ENCODE measurements at regions not wholly inside any gene's neighbourhood (a gene's known extent, or its start where the extent isn't known, plus 50 kb on each side); places are given as distances from the start of the nearest gene placed in this dataset.

DNA sequence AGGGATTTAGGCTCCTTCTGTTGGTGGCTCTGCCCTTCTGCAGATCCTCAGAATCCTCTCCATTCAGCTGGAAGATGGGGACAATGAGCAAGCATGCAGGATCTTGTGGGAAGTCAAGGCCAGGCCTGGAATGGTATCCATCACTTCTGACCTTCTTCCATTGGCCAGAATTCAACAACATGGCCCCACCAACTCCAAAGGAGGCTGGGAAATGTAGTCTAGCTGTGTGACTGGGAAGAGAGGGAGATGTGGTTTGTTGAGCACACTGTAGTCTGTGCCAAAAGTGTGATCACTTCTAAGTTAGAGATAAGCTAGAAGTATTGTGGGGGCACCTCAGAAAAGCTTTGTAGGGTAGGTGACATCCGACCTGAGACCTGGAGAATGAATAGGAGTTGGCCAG lies 60.4 kb upstream of the WNT4 start:
- Histone ChIP-seq H3K27ac (no peak overlapping the region), H3K4me2 (no peak overlapping the region), H3K36me3 (ENCODE audit: insufficient read depth) (no peaks in the 10 kb centered on the region), H2AFZ (ENCODE audit: low read depth) (no peak overlapping the region), H3K27me3 (ENCODE audit: insufficient read depth, low read depth) (peaks cover 64% of the 10 kb centered on the region), H3K79me2 (ENCODE audit: insufficient read depth, low read depth) (no peaks in the 10 kb centered on the region), H3K9ac (no peak overlapping the region), H3K4me1 (ENCODE audit: low read depth, poor library complexity, severe bottlenecking) (no peaks in the 10 kb centered on the region), H4K20me1 (ENCODE audit: insufficient read depth) (no peaks in the 10 kb centered on the region), H3K4me3 (IDR thresholded peaks at IDR 0.05; ENCODE audit: insufficient read depth, low read depth, low read length) (no peak overlapping the region)
- TF ChIP-seq, protein P1, sequence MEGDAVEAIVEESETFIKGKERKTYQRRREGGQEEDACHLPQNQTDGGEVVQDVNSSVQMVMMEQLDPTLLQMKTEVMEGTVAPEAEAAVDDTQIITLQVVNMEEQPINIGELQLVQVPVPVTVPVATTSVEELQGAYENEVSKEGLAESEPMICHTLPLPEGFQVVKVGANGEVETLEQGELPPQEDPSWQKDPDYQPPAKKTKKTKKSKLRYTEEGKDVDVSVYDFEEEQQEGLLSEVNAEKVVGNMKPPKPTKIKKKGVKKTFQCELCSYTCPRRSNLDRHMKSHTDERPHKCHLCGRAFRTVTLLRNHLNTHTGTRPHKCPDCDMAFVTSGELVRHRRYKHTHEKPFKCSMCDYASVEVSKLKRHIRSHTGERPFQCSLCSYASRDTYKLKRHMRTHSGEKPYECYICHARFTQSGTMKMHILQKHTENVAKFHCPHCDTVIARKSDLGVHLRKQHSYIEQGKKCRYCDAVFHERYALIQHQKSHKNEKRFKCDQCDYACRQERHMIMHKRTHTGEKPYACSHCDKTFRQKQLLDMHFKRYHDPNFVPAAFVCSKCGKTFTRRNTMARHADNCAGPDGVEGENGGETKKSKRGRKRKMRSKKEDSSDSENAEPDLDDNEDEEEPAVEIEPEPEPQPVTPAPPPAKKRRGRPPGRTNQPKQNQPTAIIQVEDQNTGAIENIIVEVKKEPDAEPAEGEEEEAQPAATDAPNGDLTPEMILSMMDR (conservative IDR thresholded peaks at IDR 0.05; ENCODE audit: low read depth, low read length), result no peak

DNA sequence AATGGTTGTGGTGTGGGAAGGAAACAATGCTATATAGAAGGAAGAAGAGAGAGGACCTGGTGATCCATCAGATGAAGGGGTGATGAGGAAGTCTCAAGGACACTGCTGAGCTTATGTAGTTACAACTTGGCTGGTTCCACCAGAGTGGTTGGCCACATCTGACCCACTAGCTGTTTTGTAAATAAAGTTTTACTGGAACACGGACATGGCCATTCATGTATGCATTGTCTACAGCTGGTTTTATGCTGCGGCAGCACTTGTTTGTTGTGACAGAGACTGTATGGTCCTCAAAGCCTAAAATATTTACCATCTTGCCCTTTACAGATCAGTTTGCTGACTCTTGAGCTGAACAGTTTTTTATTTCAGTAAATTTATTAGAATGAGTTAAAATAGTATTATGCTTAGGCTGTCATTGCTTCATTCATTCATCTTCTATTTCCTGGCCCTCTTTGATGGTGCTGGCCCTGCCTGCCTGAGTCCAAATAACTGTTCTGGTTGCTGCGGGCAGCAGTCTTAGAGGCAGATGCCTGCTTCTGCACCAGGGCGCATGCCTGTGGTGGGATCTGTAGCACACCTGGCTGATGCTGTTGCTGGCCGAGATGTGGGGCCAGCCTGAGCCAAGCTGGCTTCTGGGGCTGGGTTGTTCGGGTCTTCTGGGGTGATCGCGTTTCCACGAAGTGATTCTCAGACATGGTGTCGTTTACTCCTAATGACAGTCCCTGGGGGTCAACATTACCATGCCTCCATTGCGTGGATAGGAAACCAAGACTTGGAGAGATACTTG lies 61.4 kb upstream of the WNT4 start:
- no peaks in the 10 kb centered on the region for H3K79me2 ChIP-seq (ENCODE audit: insufficient read depth, low read depth)
- H3K4me2 ChIP-seq, result no peak overlapping the region
- no peaks in the 10 kb centered on the region for H3K4me1 ChIP-seq (ENCODE audit: low read depth, poor library complexity, severe bottlenecking)
- H3K27ac ChIP-seq, result no peak overlapping the region
- H3K9ac ChIP-seq, result no peak overlapping the region
- TF ChIP-seq, protein P1 (conservative IDR thresholded peaks at IDR 0.05; ENCODE audit: low read depth, low read length), result no peak
- no peaks in the 10 kb centered on the region for H4K20me1 ChIP-seq (ENCODE audit: insufficient read depth)
- H2AFZ ChIP-seq (ENCODE audit: low read depth), result no peak overlapping the region
- peaks cover 65% of the 10 kb centered on the region for H3K27me3 ChIP-seq (ENCODE audit: insufficient read depth, low read depth)
- no peak overlapping the region for H3K4me3 ChIP-seq (IDR thresholded peaks at IDR 0.05; ENCODE audit: insufficient read depth, low read depth, low read length)
- H3K36me3 ChIP-seq (ENCODE audit: insufficient read depth), result no peaks in the 10 kb centered on the region

DNA sequence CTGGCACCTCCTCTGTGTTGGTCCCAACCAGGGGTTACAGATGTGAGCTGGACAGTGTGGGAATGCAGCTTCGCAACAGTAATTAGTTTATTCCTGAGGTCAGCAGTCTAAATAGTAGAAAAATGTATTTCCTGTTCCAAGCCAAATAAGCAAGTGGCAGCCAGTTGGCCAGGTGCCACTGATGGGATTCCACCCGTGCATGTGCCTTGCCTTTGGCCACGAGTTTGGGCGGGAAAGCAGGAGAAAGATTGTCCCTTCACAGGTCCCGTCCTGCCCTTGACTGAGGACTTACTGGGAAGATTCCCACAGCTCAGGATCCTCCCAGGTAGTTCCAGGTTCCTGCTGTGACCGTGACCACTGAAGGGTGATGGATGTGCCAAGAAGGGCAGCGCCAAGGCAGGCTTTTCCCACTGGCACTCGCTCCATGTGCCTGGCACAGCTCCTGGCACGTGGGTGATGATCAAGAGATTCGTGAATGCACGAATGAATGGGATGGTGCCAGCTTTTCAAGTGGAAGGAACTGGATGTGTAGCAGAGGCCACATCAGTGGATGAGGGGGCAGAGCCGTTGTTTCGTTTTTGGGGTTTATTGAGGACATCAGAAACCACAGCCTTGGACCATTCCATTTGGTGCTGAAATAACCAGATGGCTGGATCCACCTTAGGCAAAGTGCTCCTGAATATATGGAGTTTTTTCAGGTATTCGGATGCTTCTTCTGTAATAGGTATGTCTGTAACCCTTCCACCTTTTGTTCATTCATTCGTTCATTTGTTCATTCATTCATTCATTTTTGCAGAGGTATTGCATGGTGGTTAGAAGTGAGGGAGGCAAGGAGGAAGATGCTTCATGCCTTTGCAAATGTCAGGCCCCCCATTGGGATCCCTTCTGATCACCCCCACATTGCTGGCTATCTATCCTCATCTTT lies 62.4 kb upstream of the WNT4 start:
- Histone ChIP-seq H3K36me3 (ENCODE audit: insufficient read depth) (no peaks in the 10 kb centered on the region), H2AFZ (ENCODE audit: low read depth) (no peak overlapping the region), H3K4me1 (ENCODE audit: low read depth, poor library complexity, severe bottlenecking) (no peaks in the 10 kb centered on the region), H4K20me1 (ENCODE audit: insufficient read depth) (no peaks in the 10 kb centered on the region), H3K79me2 (ENCODE audit: insufficient read depth, low read depth) (no peaks in the 10 kb centered on the region), H3K4me2 (no peak overlapping the region), H3K27ac (no peak overlapping the region), H3K27me3 (ENCODE audit: insufficient read depth, low read depth) (peaks cover 65% of the 10 kb centered on the region), H3K4me3 (IDR thresholded peaks at IDR 0.05; ENCODE audit: insufficient read depth, low read depth, low read length) (no peak overlapping the region), H3K9ac (no peak overlapping the region)
- TF ChIP-seq, protein P1 (conservative IDR thresholded peaks at IDR 0.05; ENCODE audit: low read depth, low read length), result no peak

DNA sequence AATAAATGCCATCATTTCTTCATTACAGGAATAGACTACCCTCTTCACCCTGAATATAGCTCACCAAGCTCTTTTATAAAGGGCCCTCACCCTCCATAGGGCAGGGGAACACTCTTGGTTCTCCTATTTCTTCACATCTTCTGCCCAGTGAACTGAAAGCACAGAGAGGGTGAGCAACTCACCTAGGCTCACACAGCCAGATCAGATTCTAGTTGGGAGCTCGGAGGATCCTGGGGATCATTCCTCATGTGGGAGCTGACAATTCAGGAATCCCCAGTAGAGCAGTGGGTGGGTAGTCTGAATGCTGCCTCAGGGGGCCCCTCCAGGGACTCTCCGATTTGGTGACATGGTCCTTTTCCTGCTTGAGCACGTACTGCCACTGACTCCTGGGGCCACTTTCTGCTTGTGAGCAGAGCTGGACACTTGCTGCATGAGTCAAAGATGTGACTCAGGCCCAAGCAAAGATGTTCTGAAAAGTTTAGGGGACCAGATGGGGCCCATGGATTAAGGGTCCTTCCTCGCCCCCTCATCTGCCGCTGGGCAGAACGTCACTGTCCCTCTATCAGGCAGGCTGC lies 63.7 kb upstream of the WNT4 start:
- H3K4me2 ChIP-seq, result no peak overlapping the region
- H3K27me3 ChIP-seq (ENCODE audit: insufficient read depth, low read depth), result peaks cover 77% of the 10 kb centered on the region
- no peaks in the 10 kb centered on the region for H3K79me2 ChIP-seq (ENCODE audit: insufficient read depth, low read depth)
- H3K4me3 ChIP-seq (IDR thresholded peaks at IDR 0.05; ENCODE audit: insufficient read depth, low read depth, low read length), result no peak overlapping the region
- H3K4me1 ChIP-seq (ENCODE audit: low read depth, poor library complexity, severe bottlenecking), result no peaks in the 10 kb centered on the region
- H3K36me3 ChIP-seq (ENCODE audit: insufficient read depth), result no peaks in the 10 kb centered on the region
- H4K20me1 ChIP-seq (ENCODE audit: insufficient read depth), result no peaks in the 10 kb centered on the region
- no peak overlapping the region for H3K9ac ChIP-seq
- H2AFZ ChIP-seq (ENCODE audit: low read depth), result no peak overlapping the region
- H3K27ac ChIP-seq, result no peak overlapping the region
- TF ChIP-seq, protein P1 (conservative IDR thresholded peaks at IDR 0.05; ENCODE audit: low read depth, low read length), result no peak

Measured in KMS-11 (cell line).